PC-9 (cell line): ENCODE measurements at regions not wholly inside any gene's neighbourhood (a gene's known extent, or its start where the extent isn't known, plus 50 kb on each side); places are given as distances from the start of the nearest gene placed in this dataset.
"Not testable (repeated sequence)": the region's sequence is repeated elsewhere in the genome, so short reads cannot be mapped to it uniquely, and the experiment has no call there.

Source experiments
- CTCF ChIP-seq: fragments of 200-600 bp; sonication (generic); conservative IDR thresholded peaks from 2 replicates; pipeline ENCODE4 v1.6.1; 2017; ENCODE audit warnings: mixed run types, antibody characterized with exemption, mild to moderate bottlenecking, moderate library complexity
- EZH2 ChIP-seq: fragments of 200-600 bp; sonication (generic); IDR thresholded peaks from 2 replicates; pipeline ENCODE4 v1.8.0; 2017; ENCODE audit warnings: antibody characterized with exemption, low read depth

DNA sequence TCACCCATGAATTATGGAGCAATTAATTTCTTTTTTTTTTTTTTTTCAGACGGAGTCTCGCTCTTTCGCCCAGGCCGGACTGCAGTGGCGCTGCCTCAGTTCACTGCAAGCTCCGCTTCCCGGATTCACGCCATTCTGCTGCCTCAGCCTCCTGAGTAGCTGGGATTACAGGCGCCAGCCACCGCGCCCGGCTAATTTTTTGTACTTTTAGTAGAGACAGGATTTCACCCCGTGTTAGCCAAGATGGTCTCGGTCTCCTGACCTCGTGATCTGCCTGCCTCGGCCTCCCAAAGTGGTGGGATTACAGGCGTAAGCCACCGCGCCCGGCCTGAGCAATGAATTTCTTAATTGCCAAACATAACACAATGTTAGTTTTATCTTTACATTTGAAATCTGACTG lies 1261.2 kb downstream of the CDH11 start:
- not testable (repeated sequence) for TF ChIP-seq CTCF, EZH2
